HEK293 (cell line): ENCODE measurements at regions not wholly inside any gene's neighbourhood (a gene's known extent, or its start where the extent isn't known, plus 50 kb on each side); places are given as distances from the start of the nearest gene placed in this dataset.

Experiments
- CTCF ChIA-PET: fragments of 350-600 bp; formaldehyde crosslinking; extraction: SDS; loops from one replicate; lab custom pipeline; 2021; ENCODE audit warnings: antibody characterized with exemption; lab: Yijun Ruan, JAX
- POLR2A ChIA-PET: fragments of 300-600 bp; formaldehyde crosslinking; extraction: SDS; loops from one replicate; lab custom pipeline; 2020; ENCODE audit warnings: antibody characterized with exemption, inconsistent platforms; lab: Yijun Ruan, JAX
- H3K27ac ChIP-seq: fragments of 200-500 bp; sonication (Bioruptor generic); 2 replicates; pipeline ENCODE4 v1.5.1; 2014; ENCODE audit warnings: low read depth, low read length, control low read depth, inconsistent platforms; ENCODE audit errors: extremely low read depth
- H3K36me3 ChIP-seq, 2 experiments: fragments of 200-500 bp in 1 of 2; sonication (Bioruptor generic) in 1 of 2; 1 replicate in 1 of 2; 2 replicates in 1 of 2; pipeline ENCODE4 v1.5.1; 2014 to 2017; ENCODE audit warnings: inconsistent platforms in 2 of 2, low read length in 2 of 2; ENCODE audit not compliant: control insufficient read depth in 2 of 2, insufficient read depth in 1 of 2
- H3K4me1 ChIP-seq: fragments of 200-500 bp; sonication (Bioruptor generic); 2 replicates; pipeline ENCODE4 v1.5.1; 2014; ENCODE audit warnings: mild to moderate bottlenecking, low read length, inconsistent platforms; ENCODE audit not compliant: control insufficient read depth, insufficient read depth
- H3K4me3 ChIP-seq: 2 replicates; pipeline ENCODE4 v1.5.1; 2011; ENCODE audit warnings: low read depth, mild to moderate bottlenecking, control low read depth, low read length, moderate library complexity
- H3K9me3 ChIP-seq: fragments of 200-500 bp; sonication (Bioruptor generic); 2 replicates; pipeline ENCODE4 v1.5.1; 2014; ENCODE audit warnings: low read depth, low read length, inconsistent platforms; ENCODE audit not compliant: control insufficient read depth, insufficient read depth
- BCL11B ChIP-seq: fragments of 450-650 bp; formaldehyde crosslinking; IDR thresholded peaks from 2 replicates; pipeline ENCODE4 v1.5.1; 2016; ENCODE audit warnings: low read depth, missing biosample characterization, missing genetic modification characterization
- RBAK ChIP-seq: fragments of 450-650 bp; formaldehyde crosslinking; IDR thresholded peaks from 2 replicates; pipeline ENCODE4 v1.5.1; 2016; ENCODE audit warnings: missing biosample characterization, missing genetic modification characterization
- SP2 ChIP-seq: fragments of 450-650 bp; formaldehyde crosslinking; IDR thresholded peaks from 2 replicates; pipeline ENCODE4 v1.5.1; 2016; ENCODE audit warnings: missing biosample characterization, missing genetic modification characterization
- ZBTB17 ChIP-seq: fragments of 450-650 bp; formaldehyde crosslinking; IDR thresholded peaks from 2 replicates; pipeline ENCODE4 v1.5.1; 2016; ENCODE audit warnings: missing biosample characterization, missing genetic modification characterization
- ZNF114 ChIP-seq: fragments of 450-650 bp; formaldehyde crosslinking; IDR thresholded peaks from 2 replicates; pipeline ENCODE4 v1.5.0; 2017; ENCODE audit warnings: missing biosample characterization, missing genetic modification characterization
- ZNF133 ChIP-seq: fragments of 450-650 bp; formaldehyde crosslinking; IDR thresholded peaks from 2 replicates; pipeline ENCODE4 v1.5.1; 2016; ENCODE audit warnings: missing biosample characterization, missing genetic modification characterization
- ZNF266 ChIP-seq: fragments of 450-650 bp; formaldehyde crosslinking; IDR thresholded peaks from 2 replicates; pipeline ENCODE4 v1.5.1; 2016; ENCODE audit warnings: missing biosample characterization, missing genetic modification characterization, low read depth
- ZNF311 ChIP-seq: fragments of 450-650 bp; formaldehyde crosslinking; IDR thresholded peaks from 2 replicates; pipeline ENCODE4 v1.5.1; 2017; ENCODE audit warnings: missing biosample characterization, missing genetic modification characterization, borderline replicate concordance
- ZNF324 ChIP-seq: fragments of 450-650 bp; formaldehyde crosslinking; IDR thresholded peaks from 2 replicates; pipeline ENCODE4 v1.5.1; 2016; ENCODE audit warnings: missing biosample characterization, missing genetic modification characterization
- ZNF37A ChIP-seq: fragments of 450-650 bp; IDR thresholded peaks from 2 replicates; pipeline ENCODE4 v1.5.1; 2018; ENCODE audit warnings: missing biosample characterization, missing genetic modification characterization
- ZNF600 ChIP-seq: fragments of 450-650 bp; formaldehyde crosslinking; IDR thresholded peaks from 2 replicates; pipeline ENCODE4 v1.5.1; 2016; ENCODE audit warnings: missing biosample characterization, missing genetic modification characterization
- ZNF621 ChIP-seq: fragments of 450-650 bp; formaldehyde crosslinking; IDR thresholded peaks from 2 replicates; pipeline ENCODE4 v1.5.1; 2017; ENCODE audit warnings: missing biosample characterization, missing genetic modification characterization
- ZNF626 ChIP-seq: fragments of 450-650 bp; sonication (Bioruptor Pico); formaldehyde crosslinking; IDR thresholded peaks from 2 replicates; pipeline ENCODE4 v1.5.1; 2018; ENCODE audit warnings: missing biosample characterization, missing genetic modification characterization, inconsistent platforms
- ZNF76 ChIP-seq: fragments of 450-650 bp; formaldehyde crosslinking; IDR thresholded peaks from 2 replicates; pipeline ENCODE4; 2016; ENCODE audit warnings: low read depth, missing biosample characterization, missing genetic modification characterization, borderline replicate concordance
- ZXDB ChIP-seq: fragments of 450-650 bp; formaldehyde crosslinking; IDR thresholded peaks from 2 replicates; pipeline ENCODE4 v1.5.1; 2016; ENCODE audit warnings: missing biosample characterization, missing genetic modification characterization
- TF ChIP-seq, protein P1 (sequence below): fragments of 450-650 bp; formaldehyde crosslinking; IDR thresholded peaks from 2 replicates; pipeline ENCODE4 v1.5.1; 2016; ENCODE audit warnings: missing biosample characterization, missing genetic modification characterization
- TF ChIP-seq, protein P2 (sequence below): fragments of 450-650 bp; formaldehyde crosslinking; IDR thresholded peaks from 2 replicates; pipeline ENCODE4 v1.5.1; 2016; ENCODE audit warnings: missing biosample characterization, missing genetic modification characterization, borderline replicate concordance
- TF ChIP-seq, protein P3 (sequence below): fragments of 450-650 bp; formaldehyde crosslinking; IDR thresholded peaks from 2 replicates; pipeline ENCODE4 v1.5.1; 2016; ENCODE audit warnings: missing biosample characterization, missing genetic modification characterization, low read depth
- TF ChIP-seq, protein P4 (sequence below): fragments of 450-650 bp; formaldehyde crosslinking; IDR thresholded peaks from 2 replicates; pipeline ENCODE4 v1.5.1; 2016; ENCODE audit warnings: missing biosample characterization, missing genetic modification characterization

DNA sequence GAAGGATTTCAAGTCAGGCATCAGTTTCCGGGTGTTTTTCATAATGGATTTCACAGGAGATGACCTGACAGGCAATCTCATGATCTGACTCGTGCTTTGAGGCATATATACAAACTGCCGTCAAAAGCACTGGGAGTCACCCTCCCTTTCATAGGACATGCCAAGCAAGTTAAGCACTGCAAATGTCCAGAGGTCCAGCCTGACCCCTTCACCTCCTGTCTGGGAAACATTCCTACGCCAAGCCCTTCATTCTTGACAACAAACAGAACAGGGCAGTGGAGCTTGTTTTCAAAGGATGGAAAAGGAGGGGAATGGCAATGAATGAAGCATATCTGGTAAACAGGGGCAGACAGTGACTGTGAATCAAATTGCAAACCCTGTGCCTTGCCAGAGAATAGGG lies 963.6 kb downstream of the BCL11A start:
- Histone ChIP-seq H3K9me3 (no peaks in the 10 kb centered on the region), H3K4me3 (no peak overlapping the region), H3K4me1 (no peaks in the 10 kb centered on the region), H3K27ac (no peak overlapping the region), H3K36me3 (no peaks in the 10 kb centered on the region)
- TF ChIP-seq ZNF37A (tag by site-specific recombination): no peak
- TF ChIP-seq, protein P1, sequence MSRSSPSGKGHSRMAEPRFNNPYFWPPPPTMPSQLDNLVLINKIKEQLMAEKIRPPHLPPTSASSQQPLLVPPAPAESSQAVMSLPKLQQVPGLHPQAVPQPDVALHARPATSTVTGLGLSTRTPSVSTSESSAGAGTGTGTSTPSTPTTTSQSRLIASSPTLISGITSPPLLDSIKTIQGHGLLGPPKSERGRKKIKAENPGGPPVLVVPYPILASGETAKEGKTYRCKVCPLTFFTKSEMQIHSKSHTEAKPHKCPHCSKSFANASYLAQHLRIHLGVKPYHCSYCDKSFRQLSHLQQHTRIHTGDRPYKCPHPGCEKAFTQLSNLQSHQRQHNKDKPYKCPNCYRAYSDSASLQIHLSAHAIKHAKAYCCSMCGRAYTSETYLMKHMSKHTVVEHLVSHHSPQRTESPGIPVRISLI: no peak
- TF ChIP-seq ZNF311: no peak
- no peak for TF ChIP-seq ZNF266 (tag by site-specific recombination)
- TF ChIP-seq, protein P2, sequence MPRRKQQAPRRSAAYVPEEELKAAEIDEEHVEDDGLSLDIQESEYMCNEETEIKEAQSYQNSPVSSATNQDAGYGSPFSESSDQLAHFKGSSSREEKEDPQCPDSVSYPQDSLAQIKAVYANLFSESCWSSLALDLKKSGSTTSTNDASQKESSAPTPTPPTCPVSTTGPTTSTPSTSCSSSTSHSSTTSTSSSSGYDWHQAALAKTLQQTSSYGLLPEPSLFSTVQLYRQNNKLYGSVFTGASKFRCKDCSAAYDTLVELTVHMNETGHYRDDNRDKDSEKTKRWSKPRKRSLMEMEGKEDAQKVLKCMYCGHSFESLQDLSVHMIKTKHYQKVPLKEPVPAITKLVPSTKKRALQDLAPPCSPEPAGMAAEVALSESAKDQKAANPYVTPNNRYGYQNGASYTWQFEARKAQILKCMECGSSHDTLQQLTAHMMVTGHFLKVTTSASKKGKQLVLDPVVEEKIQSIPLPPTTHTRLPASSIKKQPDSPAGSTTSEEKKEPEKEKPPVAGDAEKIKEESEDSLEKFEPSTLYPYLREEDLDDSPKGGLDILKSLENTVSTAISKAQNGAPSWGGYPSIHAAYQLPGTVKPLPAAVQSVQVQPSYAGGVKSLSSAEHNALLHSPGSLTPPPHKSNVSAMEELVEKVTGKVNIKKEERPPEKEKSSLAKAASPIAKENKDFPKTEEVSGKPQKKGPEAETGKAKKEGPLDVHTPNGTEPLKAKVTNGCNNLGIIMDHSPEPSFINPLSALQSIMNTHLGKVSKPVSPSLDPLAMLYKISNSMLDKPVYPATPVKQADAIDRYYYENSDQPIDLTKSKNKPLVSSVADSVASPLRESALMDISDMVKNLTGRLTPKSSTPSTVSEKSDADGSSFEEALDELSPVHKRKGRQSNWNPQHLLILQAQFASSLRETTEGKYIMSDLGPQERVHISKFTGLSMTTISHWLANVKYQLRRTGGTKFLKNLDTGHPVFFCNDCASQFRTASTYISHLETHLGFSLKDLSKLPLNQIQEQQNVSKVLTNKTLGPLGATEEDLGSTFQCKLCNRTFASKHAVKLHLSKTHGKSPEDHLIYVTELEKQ (tag by site-specific recombination): no peak
- TF ChIP-seq ZNF626 (tag by site-specific recombination): no peak
- no peak for TF ChIP-seq SP2 (tag by site-specific recombination)
- no peak for TF ChIP-seq BCL11B
- TF ChIP-seq, protein P3, sequence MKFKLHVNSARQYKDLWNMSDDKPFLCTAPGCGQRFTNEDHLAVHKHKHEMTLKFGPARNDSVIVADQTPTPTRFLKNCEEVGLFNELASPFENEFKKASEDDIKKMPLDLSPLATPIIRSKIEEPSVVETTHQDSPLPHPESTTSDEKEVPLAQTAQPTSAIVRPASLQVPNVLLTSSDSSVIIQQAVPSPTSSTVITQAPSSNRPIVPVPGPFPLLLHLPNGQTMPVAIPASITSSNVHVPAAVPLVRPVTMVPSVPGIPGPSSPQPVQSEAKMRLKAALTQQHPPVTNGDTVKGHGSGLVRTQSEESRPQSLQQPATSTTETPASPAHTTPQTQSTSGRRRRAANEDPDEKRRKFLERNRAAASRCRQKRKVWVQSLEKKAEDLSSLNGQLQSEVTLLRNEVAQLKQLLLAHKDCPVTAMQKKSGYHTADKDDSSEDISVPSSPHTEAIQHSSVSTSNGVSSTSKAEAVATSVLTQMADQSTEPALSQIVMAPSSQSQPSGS (tag by site-specific recombination): no peak
- TF ChIP-seq, protein P4, sequence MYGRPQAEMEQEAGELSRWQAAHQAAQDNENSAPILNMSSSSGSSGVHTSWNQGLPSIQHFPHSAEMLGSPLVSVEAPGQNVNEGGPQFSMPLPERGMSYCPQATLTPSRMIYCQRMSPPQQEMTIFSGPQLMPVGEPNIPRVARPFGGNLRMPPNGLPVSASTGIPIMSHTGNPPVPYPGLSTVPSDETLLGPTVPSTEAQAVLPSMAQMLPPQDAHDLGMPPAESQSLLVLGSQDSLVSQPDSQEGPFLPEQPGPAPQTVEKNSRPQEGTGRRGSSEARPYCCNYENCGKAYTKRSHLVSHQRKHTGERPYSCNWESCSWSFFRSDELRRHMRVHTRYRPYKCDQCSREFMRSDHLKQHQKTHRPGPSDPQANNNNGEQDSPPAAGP: no peak
- no peak for TF ChIP-seq ZXDB
- TF ChIP-seq ZNF76 (tag by site-specific recombination): no peak
- no peak for TF ChIP-seq ZNF114
- no peak for TF ChIP-seq ZNF621 (tag by site-specific recombination)
- no peak for TF ChIP-seq ZNF324 (tag by site-specific recombination)
- TF ChIP-seq ZBTB17: no peak
- TF ChIP-seq RBAK: no peak
- CTCF ChIA-PET: no interaction called here
- POLR2A ChIA-PET: no interaction called here

DNA sequence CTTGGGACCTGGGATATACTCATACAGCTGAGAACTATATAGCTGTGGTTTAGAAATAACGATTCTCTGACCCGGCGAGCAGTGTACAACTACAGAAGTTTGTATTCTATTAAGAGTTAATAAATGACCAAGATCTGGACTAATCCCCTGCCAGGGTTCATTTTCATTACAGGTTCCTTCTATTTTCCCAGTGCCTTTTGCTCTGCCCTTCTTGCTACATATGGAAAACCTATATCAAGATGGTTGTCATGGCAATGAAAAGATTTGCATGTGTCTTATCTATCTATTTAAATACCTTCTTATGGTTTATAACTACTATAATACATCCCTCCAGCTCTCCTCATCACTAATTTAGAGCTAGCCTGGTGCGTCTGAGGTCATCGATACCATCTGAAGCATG lies 965.2 kb downstream of the BCL11A start:
- Histone ChIP-seq H3K27ac (no peak overlapping the region), H3K36me3 (no peaks in the 10 kb centered on the region), H3K9me3 (no peaks in the 10 kb centered on the region)
- CTCF ChIA-PET: interaction anchor here (0.6 kb wide), 1 partner anchor 176 kb away, joined by 3 read pairs; no protein-coding TSS in a partner anchor
- TF ChIP-seq ZNF600 (tag by site-specific recombination) (no peak), ZNF133 (tag by site-specific recombination) (no peak)
- TF ChIP-seq, all 188 proteins: peak for 0
- no peaks in the 10 kb centered on the region for H3K4me1 ChIP-seq
- POLR2A ChIA-PET: no interaction called here
- no peak overlapping the region for H3K4me3 ChIP-seq
